Panc1 (cell line): ENCODE measurements at regions not wholly inside any gene's neighbourhood (a gene's known extent, or its start where the extent isn't known, plus 50 kb on each side); places are given as distances from the start of the nearest gene placed in this dataset.

Source experiments
- ATAC-seq: fragments of 200-7000 bp; cut with Tn5 transposase; 2 replicates; pipeline ENCODE4 v1.9.1; 2020; ENCODE audit warnings: mild to moderate bottlenecking, moderate library complexity
- BruUV-seq: library from RNA; stranded (reverse); fragments of 400-500 nt; replicated peaks from 2 replicates; lab custom pipeline; 2021; lab: Mats Ljungman, UMichigan
- CTCF ChIA-PET: fragments of 300-600 bp; sonication (Branson Sonifier 250); formaldehyde crosslinking; loops from one replicate; lab custom pipeline; 2022; ENCODE audit warnings: antibody characterized with exemption; lab: Charles Lee
- POLR2A ChIA-PET: fragments of 300-600 bp; sonication (Branson Sonifier 250); formaldehyde crosslinking; loops from one replicate; lab custom pipeline; 2022; ENCODE audit warnings: antibody characterized with exemption; lab: Charles Lee
- DNase-seq: peaks from one replicate; pipeline ENCODE4 v3.0.0-alpha.2; 2010; ENCODE audit warnings: low read depth, low spot score
- H3K27ac ChIP-seq: 2 replicates; pipeline ENCODE4 v1.5.1; 2011; ENCODE audit warnings: mild to moderate bottlenecking, low read length, inconsistent platforms
- H3K27me3 ChIP-seq: fragments of 200-500 bp; sonication (Bioruptor generic); 2 replicates; pipeline ENCODE4 v1.6.0; 2014; ENCODE audit warnings: low read length, inconsistent platforms; ENCODE audit not compliant: control insufficient read depth, insufficient read depth
- H3K36me3 ChIP-seq: fragments of 200-500 bp; sonication (Bioruptor generic); 2 replicates; pipeline ENCODE4 v1.5.1; 2014; ENCODE audit warnings: inconsistent platforms, mild to moderate bottlenecking, low read length, moderate library complexity; ENCODE audit not compliant: control insufficient read depth, insufficient read depth
- H3K4me1 ChIP-seq: 2 replicates; pipeline ENCODE4 v1.5.1; 2011; ENCODE audit warnings: inconsistent platforms, mild to moderate bottlenecking, low read length, moderate library complexity; ENCODE audit not compliant: control insufficient read depth, insufficient read depth
- H3K4me3 ChIP-seq, 2 experiments: 2 replicates each; pipeline ENCODE4 v1.5.1; 2011 to 2012; ENCODE audit warnings: low read depth in 2 of 2, low read length in 2 of 2, mild to moderate bottlenecking in 2 of 2, inconsistent platforms in 1 of 2, moderate library complexity in 1 of 2
- H3K9me3 ChIP-seq: fragments of 200-500 bp; sonication (Bioruptor generic); 2 replicates; pipeline ENCODE4 v1.5.1; 2014; ENCODE audit warnings: low read depth, mild to moderate bottlenecking, inconsistent platforms, low read length, moderate library complexity; ENCODE audit not compliant: control insufficient read depth, insufficient read depth
- CTCF ChIP-seq: fragments of 450-650 bp; IDR thresholded peaks from 2 replicates; pipeline ENCODE4 v1.5.1; 2017; ENCODE audit warnings: mild to moderate bottlenecking
- POLR2AphosphoS5 ChIP-seq: IDR thresholded peaks from 2 replicates; pipeline ENCODE4 v1.6.1; 2012; ENCODE audit warnings: mild to moderate bottlenecking, low read depth, low read length, moderate library complexity
- REST ChIP-seq, 2 experiments: IDR thresholded peaks; 2 replicates each; pipeline ENCODE4 v1.6.1; 2011 to 2012; ENCODE audit warnings: low read depth in 2 of 2, control low read depth in 1 of 2, low read length in 1 of 2, mild to moderate bottlenecking in 1 of 2, moderate library complexity in 1 of 2; ENCODE audit not compliant: insufficient read depth in 1 of 2
- SIN3A ChIP-seq: IDR thresholded peaks from 2 replicates; pipeline ENCODE4 v1.6.1; 2012; ENCODE audit warnings: low read depth, mild to moderate bottlenecking, low read length, moderate library complexity, borderline replicate concordance; ENCODE audit not compliant: insufficient read depth
- TCF7L2 ChIP-seq: IDR thresholded peaks from 2 replicates; pipeline ENCODE4 v1.6.1; 2011; ENCODE audit warnings: mild to moderate bottlenecking, low read depth, low read length, inconsistent platforms
- in situ Hi-C: cut with HindIII; loops from 2 replicates; pipeline ENCODE4 v1.10.0; 2016; ENCODE audit warnings: low sequenced_read_pairs, low pct_unique_long_range_greater_than_20kb
- intact Hi-C: fragments of 100-400 bp; cut with micrococcal nuclease; formaldehyde crosslinking; loops from one replicate; pipeline ENCODE4 v1.10.0; 2022; ENCODE audit not compliant: unreplicated experiment

- intact Hi-C loops = no loop called here
- Histone ChIP-seq H3K36me3 (no peaks in the 10 kb centered on the region), H3K9me3 (no peaks in the 10 kb centered on the region), H3K4me3 (no peak overlapping the region), H3K27me3 (no peaks in the 10 kb centered on the region), H3K4me1 (no peaks in the 10 kb centered on the region), H3K27ac (no peak overlapping the region)
- TF ChIP-seq TCF7L2 (no peak), POLR2AphosphoS5 (no peak), REST (IDR thresholded peaks at IDR 0.05; ENCODE audit: insufficient read depth in 1 of 2, low read depth in 2 of 2, low read length in 1 of 2) (no peak), SIN3A (no peak), CTCF (no peak)
- in situ Hi-C loops = no loop called here
- no peak for DNase-seq
- no TSS peak for BruUV-seq
- no peak for ATAC-seq
- CTCF ChIA-PET = no interaction called here
- POLR2A ChIA-PET = no interaction called here
Observed at GRCh38 chr3:68072062-68072461, 417.6 kb upstream of the SUCLG2 start.

GRCh38 chr3:68070186-68070585 is 415.8 kb upstream of the SUCLG2 start:
- ATAC-seq (no peak), DNase-seq (no peak)
- Histone ChIP-seq H3K9me3 (no peaks in the 10 kb centered on the region), H3K4me1 (no peaks in the 10 kb centered on the region), H3K27ac (no peak overlapping the region), H3K4me3 (no peak overlapping the region), H3K36me3 (no peaks in the 10 kb centered on the region), H3K27me3 (no peaks in the 10 kb centered on the region)
- in situ Hi-C loops (no loop called here), intact Hi-C loops (no loop called here)
- TF ChIP-seq REST (IDR thresholded peaks at IDR 0.05; ENCODE audit: insufficient read depth in 1 of 2, low read depth in 2 of 2, low read length in 1 of 2) = no peak
- no peak for TF ChIP-seq TCF7L2
- TF ChIP-seq CTCF = no peak
- TF ChIP-seq SIN3A = no peak
- no peak for TF ChIP-seq POLR2AphosphoS5
- no TSS peak for BruUV-seq
- POLR2A ChIA-PET = no interaction called here
- CTCF ChIA-PET = no interaction called here
